HG03432 (cell line): ENCODE measurements at regions not wholly inside any gene's neighbourhood (a gene's known extent, or its start where the extent isn't known, plus 50 kb on each side); places are given as distances from the start of the nearest gene placed in this dataset.
"Not testable (repeated sequence)": the region's sequence is repeated elsewhere in the genome, so short reads cannot be mapped to it uniquely, and the experiment has no call there.

Experiments
- ATAC-seq: cut with Tn5 transposase; IDR thresholded peaks from one replicate; pipeline ENCODE4 v1.9.1; 2021; ENCODE audit warnings: mild to moderate bottlenecking, moderate library complexity; ENCODE audit not compliant: unreplicated experiment

- no peak for ATAC-seq
These were observed 409.4 kb upstream of the CD180 start for GRCh38 chr5:67605730-67606585.

GRCh38 chr5:67591491-67591890 is 394.9 kb upstream of the CD180 start:
- no peak for ATAC-seq

- no peak for ATAC-seq
These were observed 391.8 kb upstream of the CD180 start for GRCh38 chr5:67588389-67588788.

- ATAC-seq: no peak
These were observed 384.6 kb upstream of the CD180 start for GRCh38 chr5:67581203-67581602.

GRCh38 chr5:67578011-67578410 is 381.4 kb upstream of the CD180 start:
- ATAC-seq: no peak

- no peak for ATAC-seq
These were observed 380.8 kb upstream of the CD180 start for GRCh38 chr5:67577424-67577823.

GRCh38 chr5:67576112-67576511 is 379.5 kb upstream of the CD180 start:
- no peak for ATAC-seq

GRCh38 chr5:67575087-67575486 is 378.5 kb upstream of the CD180 start:
- no peak for ATAC-seq

GRCh38 chr5:67561151-67561932 is 364.7 kb upstream of the CD180 start:
- ATAC-seq: no peak

- ATAC-seq: no peak
These were observed 356.2 kb upstream of the CD180 start for GRCh38 chr5:67552773-67553172.

- no peak for ATAC-seq
These were observed 353.3 kb upstream of the CD180 start for GRCh38 chr5:67549947-67550346.

GRCh38 chr5:67549296-67549618 is 352.7 kb upstream of the CD180 start:
- no peak for ATAC-seq

GRCh38 chr5:67548520-67549295 is 352.1 kb upstream of the CD180 start:
- ATAC-seq: no peak

- no peak for ATAC-seq
These were observed 351.1 kb upstream of the CD180 start for GRCh38 chr5:67547682-67548081.

- ATAC-seq: not testable (repeated sequence)
These were observed 348.3 kb upstream of the CD180 start for GRCh38 chr5:67544942-67545341.

- ATAC-seq: no peak
These were observed 347.2 kb upstream of the CD180 start for GRCh38 chr5:67543720-67544270.

- ATAC-seq: no peak
These were observed 345.9 kb upstream of the CD180 start for GRCh38 chr5:67542479-67542878.

- no peak for ATAC-seq
These were observed 345.3 kb upstream of the CD180 start for GRCh38 chr5:67541875-67542274.

GRCh38 chr5:67538855-67539506 is 342.4 kb upstream of the CD180 start:
- no peak for ATAC-seq

- ATAC-seq: no peak
These were observed 341.0 kb upstream of the CD180 start for GRCh38 chr5:67537439-67538148.
